ENCODE measurements at regions not wholly inside any gene's neighbourhood (a gene's known extent, or its start where the extent isn't known, plus 50 kb on each side); places are given as distances from the start of the nearest gene placed in this dataset.

DNA sequence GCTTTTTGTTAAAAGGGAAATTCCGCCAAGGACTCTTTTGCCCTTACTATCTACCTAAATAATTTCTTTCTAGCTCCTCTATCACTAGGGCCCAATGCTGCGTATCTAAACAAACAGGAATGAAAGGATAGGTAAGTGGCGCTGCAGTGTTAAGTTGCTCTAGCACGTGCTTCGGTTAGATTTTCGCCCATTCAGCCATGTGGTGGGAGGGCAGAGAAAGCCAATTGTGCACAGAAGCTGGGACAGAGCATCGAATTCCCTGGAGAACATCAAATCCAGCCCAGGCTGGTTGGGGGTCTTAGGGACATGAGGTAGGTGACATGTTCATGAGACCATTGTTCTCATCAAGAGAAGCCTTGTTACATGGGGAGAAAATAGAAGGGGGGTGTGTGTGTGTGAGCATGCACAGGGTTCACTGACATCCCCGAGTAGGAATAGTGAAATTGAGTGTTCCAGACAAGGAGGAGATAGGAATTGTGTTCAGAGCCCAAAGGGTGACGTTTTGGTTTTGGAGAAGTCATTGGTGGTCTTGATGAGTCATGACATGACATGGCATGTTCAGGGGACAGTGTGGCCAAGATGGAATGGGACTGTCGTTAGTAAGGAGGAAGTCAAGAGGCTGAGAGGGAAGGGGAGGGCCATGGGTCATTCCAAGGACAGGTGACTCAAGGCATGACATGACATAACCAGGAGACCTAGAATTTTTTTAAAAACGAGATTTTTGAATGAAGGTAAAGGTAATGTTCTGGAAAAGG lies 107.1 kb downstream of the TLR5 start:
- WGBS, 2 experiments (ENCODE audit: extremely low coverage in 1 of 2, insufficient coverage in 1 of 2, insufficient read length in 1 of 2, insufficient replicate concordance in 2 of 2, low coverage in 1 of 2, low lambda C conversion rate in 2 of 2, missing lambda C conversion rate in 1 of 2) = 79% methylated on average over 11 of the region's 11 CpGs; no CpG with 5 or more reads in 1 of the 2 experiments

More for the DNA sequence above, 107.1 kb downstream of the TLR5 start:
- Histone ChIP-seq H3K9ac (replicated peaks in 1 of 4; ENCODE audit: extremely low read depth in 1 of 4, low read depth in 3 of 4, low read length in 3 of 4) (no peak overlapping the region), H3K4me2 (ENCODE audit: insufficient read depth in 1 of 2, low read depth in 2 of 2, low read length in 2 of 2) (no peak overlapping the region), H3K9me3 (ENCODE audit: insufficient read depth in 2 of 2, low read depth in 1 of 2, low read length in 1 of 2) (no peaks in the 10 kb centered on the region), H2BK120ac (replicated peaks; ENCODE audit: low read depth, low read length) (no peak overlapping the region), H2BK5ac (ENCODE audit: low read depth, low read length) (peak overlapping the region; percentile 27; the same call in 1 of the 2 replicates), H3K4me1 (replicated peaks in 1 of 4; ENCODE audit: control insufficient read depth in 3 of 4, insufficient read depth in 4 of 4, low read length in 3 of 4) (peaks cover 9 to 28% (median 17%) of the 10 kb centered on the region in 4 experiments), H3K79me1 (ENCODE audit: low read depth, low read length) (peaks cover 5% of the 10 kb centered on the region; the same call in 1 of the 2 replicates), H3K18ac (ENCODE audit: extremely low read depth, low read length) (no peak overlapping the region), H3K36me3 (ENCODE audit: control insufficient read depth in 2 of 4, insufficient read depth in 4 of 4, low read length in 3 of 4) (peaks cover 0 to 4% (median 0%) of the 10 kb centered on the region in 4 experiments; a peak in 2 of 8 replicates), H3K4me3 (ENCODE audit: extremely low read depth in 1 of 4, insufficient read depth in 2 of 4, low read depth in 3 of 4, low read length in 4 of 4) (no peak overlapping the region), H3K56ac (replicated peaks; ENCODE audit: insufficient read length, low read depth, low read length) (no peak overlapping the region), H4K91ac (replicated peaks; ENCODE audit: insufficient read length, low read length) (peak overlapping the region; percentile 14), H3K27me3 (replicated peaks in 1 of 4; ENCODE audit: control insufficient read depth in 3 of 4, extremely low read depth in 1 of 4, insufficient read depth in 3 of 4, low read length in 3 of 4) (peaks cover 0 to 2% (median 0%) of the 10 kb centered on the region in 4 experiments; a peak in 1 of 7 replicates), H3K23ac (ENCODE audit: insufficient read length) (no peak overlapping the region), H4K20me1 (replicated peaks in 1 of 2; ENCODE audit: control insufficient read depth in 1 of 2, insufficient read depth in 2 of 2, low read length in 2 of 2) (no peaks in the 10 kb centered on the region), H2BK15ac (ENCODE audit: low read length) (peak overlapping the region; percentile 66; the same call in 1 of the 2 replicates), H2BK12ac (ENCODE audit: low read depth, low read length) (peak overlapping the region; percentile 94; the same call in 1 of the 2 replicates), H3K4ac (replicated peaks; ENCODE audit: insufficient read length, low read depth, low read length) (peak overlapping the region; percentile 10), H3K27ac (ENCODE audit: low read depth, low read length) (no peak overlapping the region), H3K23me2 (ENCODE audit: low read depth, low read length) (peaks cover 4% of the 10 kb centered on the region; the same call in 1 of the 2 replicates), H2BK20ac (ENCODE audit: low read length) (peak overlapping the region; percentile 91; the same call in 1 of the 2 replicates), H3K79me2 (ENCODE audit: control insufficient read depth in 1 of 2, insufficient read depth in 2 of 2, low read length in 2 of 2) (peaks cover 0 to 31% of the 10 kb centered on the region in 2 experiments; a peak in 2 of 4 replicates), H2AFZ (ENCODE audit: low read length) (no peak overlapping the region), H2AK5ac (ENCODE audit: low read depth, low read length) (peak overlapping the region; percentile 59), H4K8ac (ENCODE audit: extremely low read depth, insufficient read depth, low read length) (no peak overlapping the region), H4K5ac (ENCODE audit: insufficient read length, low read depth, low read length) (no peak overlapping the region), H3K14ac (ENCODE audit: insufficient read length) (no peak overlapping the region)
- TF ChIP-seq HDAC6 (IDR thresholded peaks at IDR 0.05; ENCODE audit: low read depth, low read length) (no peak), EZH2 (IDR thresholded peaks at IDR 0.05; ENCODE audit: low read depth, low read length, severe bottlenecking) (no peak), JUND (IDR thresholded peaks at IDR 0.05; ENCODE audit: low read length) (no peak), CTBP2 (IDR thresholded peaks at IDR 0.05; ENCODE audit: borderline replicate concordance, insufficient read depth, insufficient read length, low read length) (no peak)
- TF ChIP-seq, protein P1, sequence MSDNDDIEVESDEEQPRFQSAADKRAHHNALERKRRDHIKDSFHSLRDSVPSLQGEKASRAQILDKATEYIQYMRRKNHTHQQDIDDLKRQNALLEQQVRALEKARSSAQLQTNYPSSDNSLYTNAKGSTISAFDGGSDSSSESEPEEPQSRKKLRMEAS (IDR thresholded peaks at IDR 0.05) = peak; percentile 25; the same call in 1 of the 2 replicates
- FAIRE-seq = no peak
- ChIA-PET CTCF (ENCODE audit: partially characterized antibody) (interaction anchor here (0.8 to 1.5 kb wide), 5 partner anchors 8 to 213 kb away, joined by 3 to 7 read pairs (median 5); no protein-coding TSS in a partner anchor), POLR2A (ENCODE audit: partially characterized antibody) (interaction anchor here (0.8 to 6.5 kb wide), 10 partner anchors 8 to 811 kb away, joined by 3 to 65 read pairs (median 4); no protein-coding TSS in a partner anchor)
- DNase-seq (ENCODE audit: low read depth in 1 of 2, low spot score in 2 of 2) = no peak
